ENCODE measurements at regions not wholly inside any gene's neighbourhood (a gene's known extent, or its start where the extent isn't known, plus 50 kb on each side); places are given as distances from the start of the nearest gene placed in this dataset.

GRCh38 chr2:234438305-234438977, 58.4 kb downstream of the ARL4C start:
- no peak for DNase-seq

GRCh38 chr2:234437642-234438304, 59.1 kb downstream of the ARL4C start:
- no peak for DNase-seq

- no peak for DNase-seq
These were observed 60.4 kb downstream of the ARL4C start for GRCh38 chr2:234436482-234436837.

GRCh38 chr2:234435836-234436481, 60.9 kb downstream of the ARL4C start:
- no peak for DNase-seq

GRCh38 chr2:234433201-234433600, 63.7 kb downstream of the ARL4C start:
- no peak for DNase-seq

GRCh38 chr2:234430871-234431270, 66.0 kb downstream of the ARL4C start:
- DNase-seq: no peak

- DNase-seq: no peak
These were observed 67.6 kb downstream of the ARL4C start for GRCh38 chr2:234429265-234429664.

GRCh38 chr2:234427081-234428061, 69.5 kb downstream of the ARL4C start:
- no peak for DNase-seq

- no peak for DNase-seq
These were observed 70.3 kb downstream of the ARL4C start for GRCh38 chr2:234426616-234427015.

- DNase-seq: no peak
These were observed 71.0 kb downstream of the ARL4C start for GRCh38 chr2:234425639-234426603.

GRCh38 chr2:234423884-234424283, 73.0 kb downstream of the ARL4C start:
- no peak for DNase-seq

- no peak for DNase-seq
These were observed 73.9 kb downstream of the ARL4C start for GRCh38 chr2:234422981-234423431.

GRCh38 chr2:234422273-234422732, 74.6 kb downstream of the ARL4C start:
- DNase-seq: no peak

- no peak for DNase-seq
These were observed 76.5 kb downstream of the ARL4C start for GRCh38 chr2:234420408-234420807.

- no peak for DNase-seq
These were observed 77.2 kb downstream of the ARL4C start for GRCh38 chr2:234419726-234420125.

GRCh38 chr2:234415706-234416105, 81.2 kb downstream of the ARL4C start:
- no peak for DNase-seq

- no peak for DNase-seq
These were observed 82.3 kb downstream of the ARL4C start for GRCh38 chr2:234414596-234414995.

- DNase-seq: peak; percentile 75
These were observed 84.2 kb downstream of the ARL4C start for GRCh38 chr2:234412726-234413125.

GRCh38 chr2:234411793-234412192, 85.1 kb downstream of the ARL4C start:
- DNase-seq: no peak

- DNase-seq: no peak
These were observed 86.4 kb downstream of the ARL4C start for GRCh38 chr2:234410526-234410925.

- DNase-seq: no peak
These were observed 87.3 kb downstream of the ARL4C start for GRCh38 chr2:234409590-234409989.

- no peak for DNase-seq
These were observed 90.8 kb downstream of the ARL4C start for GRCh38 chr2:234406085-234406484.
